ENCODE measurements at regions not wholly inside any gene's neighbourhood (a gene's known extent, or its start where the extent isn't known, plus 50 kb on each side); places are given as distances from the start of the nearest gene placed in this dataset.

DNA sequence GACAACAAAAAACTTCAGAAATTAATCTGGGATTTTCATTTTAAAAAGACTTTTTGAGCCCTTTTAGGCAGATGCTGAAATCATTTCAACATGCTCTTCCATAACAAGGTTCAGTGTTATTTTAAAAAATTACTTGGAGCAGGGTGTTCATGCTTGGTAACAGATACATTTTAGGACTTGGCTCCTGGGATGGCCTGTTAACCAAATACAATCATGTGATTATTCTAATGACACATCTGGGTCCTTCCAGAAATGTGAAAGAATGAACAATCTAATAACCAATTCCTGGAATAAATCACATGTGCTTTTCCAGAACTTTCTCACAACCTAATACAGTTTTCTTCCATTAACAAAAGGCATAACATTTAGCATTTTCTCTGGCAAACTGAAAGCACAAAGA, 379.8 kb upstream of the RUNX1 start:
- TF ChIP-seq, protein P1, sequence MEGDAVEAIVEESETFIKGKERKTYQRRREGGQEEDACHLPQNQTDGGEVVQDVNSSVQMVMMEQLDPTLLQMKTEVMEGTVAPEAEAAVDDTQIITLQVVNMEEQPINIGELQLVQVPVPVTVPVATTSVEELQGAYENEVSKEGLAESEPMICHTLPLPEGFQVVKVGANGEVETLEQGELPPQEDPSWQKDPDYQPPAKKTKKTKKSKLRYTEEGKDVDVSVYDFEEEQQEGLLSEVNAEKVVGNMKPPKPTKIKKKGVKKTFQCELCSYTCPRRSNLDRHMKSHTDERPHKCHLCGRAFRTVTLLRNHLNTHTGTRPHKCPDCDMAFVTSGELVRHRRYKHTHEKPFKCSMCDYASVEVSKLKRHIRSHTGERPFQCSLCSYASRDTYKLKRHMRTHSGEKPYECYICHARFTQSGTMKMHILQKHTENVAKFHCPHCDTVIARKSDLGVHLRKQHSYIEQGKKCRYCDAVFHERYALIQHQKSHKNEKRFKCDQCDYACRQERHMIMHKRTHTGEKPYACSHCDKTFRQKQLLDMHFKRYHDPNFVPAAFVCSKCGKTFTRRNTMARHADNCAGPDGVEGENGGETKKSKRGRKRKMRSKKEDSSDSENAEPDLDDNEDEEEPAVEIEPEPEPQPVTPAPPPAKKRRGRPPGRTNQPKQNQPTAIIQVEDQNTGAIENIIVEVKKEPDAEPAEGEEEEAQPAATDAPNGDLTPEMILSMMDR (IDR thresholded peaks at IDR 0.05; ENCODE audit: low read depth, low read length, poor library complexity, severe bottlenecking) = no peak
- TF ChIP-seq EZH2phosphoT487 (IDR thresholded peaks at IDR 0.05; ENCODE audit: borderline replicate concordance, low read length) = no peak

Data from DOHH2 (cell line).